Suppressor macrophage (primary cell): ENCODE measurements at regions not wholly inside any gene's neighbourhood (a gene's known extent, or its start where the extent isn't known, plus 50 kb on each side); places are given as distances from the start of the nearest gene placed in this dataset.
"Not testable (repeated sequence)": the region's sequence is repeated elsewhere in the genome, so short reads cannot be mapped to it uniquely, and the experiment has no call there.

Experiments
- DNase-seq, 4 experiments: peaks; one replicate each; pipeline ENCODE4 v3.0.0-alpha.2; 2020 to 2022

DNA sequence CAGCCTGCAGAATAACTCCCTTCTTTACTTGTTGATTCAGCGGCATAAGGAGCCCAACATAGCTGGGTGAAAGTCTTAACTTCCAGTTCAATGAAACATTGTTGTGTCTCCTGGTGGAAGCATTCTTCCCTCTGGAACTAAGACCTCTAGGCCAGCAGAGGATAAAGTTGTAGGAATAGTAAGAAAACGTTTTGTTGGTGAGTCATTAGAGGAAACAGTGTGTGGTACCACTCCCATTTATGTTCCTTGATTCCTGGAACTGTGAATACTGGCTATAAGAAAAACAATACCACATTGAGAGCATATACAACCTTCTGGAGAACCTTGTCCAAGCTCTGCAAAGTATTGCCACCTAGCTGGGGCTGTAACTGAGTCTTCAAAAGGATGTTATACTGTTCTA, 737.4 kb upstream of the ZP4 start:
- no peak for DNase-seq

DNA sequence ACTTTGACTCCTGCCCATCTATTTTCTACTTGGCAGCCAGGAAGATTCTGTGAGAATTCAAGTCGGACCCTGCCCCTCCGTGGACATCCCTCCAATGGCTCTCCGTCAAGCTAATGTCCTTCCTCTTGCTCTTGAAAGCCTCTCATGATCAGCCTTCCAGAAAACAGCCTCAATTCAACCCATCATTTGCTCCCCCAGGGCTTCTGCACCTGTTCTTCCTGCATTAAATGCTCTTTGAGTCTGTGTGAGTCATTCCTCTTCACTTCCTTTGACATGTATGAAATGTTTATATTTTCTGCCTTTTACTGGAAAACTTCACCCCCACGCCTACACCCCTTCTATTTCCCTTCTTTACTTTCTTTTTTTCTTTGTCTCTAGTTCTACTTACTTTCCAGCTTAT, 734.1 kb upstream of the ZP4 start:
- DNase-seq = no peak

DNA sequence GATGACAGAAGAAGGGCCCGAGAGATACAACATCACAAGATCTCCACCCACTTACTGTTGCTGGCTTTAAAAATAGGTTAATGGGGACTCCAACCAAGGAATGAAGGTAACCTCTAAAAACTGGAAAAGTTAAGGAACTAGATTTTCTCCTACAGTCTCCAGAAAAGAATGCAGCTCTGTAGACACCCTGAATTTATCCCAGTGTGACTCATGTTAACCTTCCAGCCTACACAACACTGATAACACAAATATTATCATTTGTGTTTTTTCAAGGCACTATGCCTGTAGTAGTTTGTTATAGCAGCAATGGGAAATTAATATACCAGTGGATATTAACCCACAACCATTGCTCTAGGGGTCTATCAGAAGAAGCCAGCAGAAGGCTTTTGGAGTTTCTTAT, 730.7 kb upstream of the ZP4 start:
- no peak for DNase-seq

DNA sequence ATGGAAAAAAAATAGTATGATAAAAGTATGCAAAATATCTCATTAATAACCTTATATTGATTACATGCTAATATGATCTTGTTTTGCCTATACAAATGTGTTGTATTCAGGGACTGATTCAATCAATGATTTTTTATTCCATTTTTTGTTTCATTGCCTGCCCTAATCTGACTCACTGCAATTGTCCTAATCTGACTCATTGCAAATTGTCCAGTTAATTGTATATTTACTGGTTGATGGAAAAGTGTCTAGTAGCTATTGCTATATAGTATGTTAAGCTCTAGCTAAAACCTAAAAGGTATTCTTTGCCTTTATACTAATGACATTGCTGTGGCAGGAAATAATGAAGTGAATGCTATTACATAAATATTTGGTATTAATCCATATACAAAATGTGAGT, 728.9 kb upstream of the ZP4 start:
- DNase-seq = no peak

DNA sequence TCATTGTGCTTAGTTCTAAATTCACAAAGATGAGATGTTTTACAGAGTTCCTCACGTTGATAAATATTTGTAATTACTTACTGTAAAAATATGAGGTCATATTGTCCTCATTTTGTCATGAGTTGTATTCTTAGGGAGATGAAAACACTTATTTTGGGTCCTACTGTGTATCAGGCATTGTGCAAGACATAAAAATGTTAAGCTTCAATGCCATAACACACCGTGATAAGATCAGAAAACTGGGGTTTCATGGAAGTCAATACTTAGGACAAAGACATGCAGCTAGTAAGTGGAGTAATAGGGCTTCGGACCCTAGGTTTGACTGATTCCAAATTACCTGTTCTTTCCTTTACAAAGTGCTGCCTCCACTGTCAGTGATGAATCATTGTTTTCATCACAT, 720.7 kb upstream of the ZP4 start:
- no peak for DNase-seq

DNA sequence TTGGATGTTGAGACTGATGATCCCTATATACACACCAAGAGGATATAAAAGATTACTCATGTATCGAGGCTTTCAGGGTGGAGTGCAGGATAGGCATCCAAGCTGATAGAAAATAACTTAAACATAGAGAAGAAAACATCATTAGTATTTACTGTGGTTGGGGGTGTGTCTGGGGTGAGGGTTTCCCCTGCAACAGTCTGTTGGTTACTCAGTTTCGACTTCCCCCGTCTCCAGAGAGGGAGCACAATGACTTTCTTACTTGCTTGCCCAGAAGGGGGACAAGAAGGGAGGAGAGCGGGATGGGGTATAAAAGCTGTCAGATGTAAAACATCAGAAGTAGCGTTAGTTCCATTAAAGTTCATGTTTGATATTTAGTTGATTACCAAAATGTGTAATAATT, 717.4 kb upstream of the ZP4 start:
- DNase-seq = no peak

DNA sequence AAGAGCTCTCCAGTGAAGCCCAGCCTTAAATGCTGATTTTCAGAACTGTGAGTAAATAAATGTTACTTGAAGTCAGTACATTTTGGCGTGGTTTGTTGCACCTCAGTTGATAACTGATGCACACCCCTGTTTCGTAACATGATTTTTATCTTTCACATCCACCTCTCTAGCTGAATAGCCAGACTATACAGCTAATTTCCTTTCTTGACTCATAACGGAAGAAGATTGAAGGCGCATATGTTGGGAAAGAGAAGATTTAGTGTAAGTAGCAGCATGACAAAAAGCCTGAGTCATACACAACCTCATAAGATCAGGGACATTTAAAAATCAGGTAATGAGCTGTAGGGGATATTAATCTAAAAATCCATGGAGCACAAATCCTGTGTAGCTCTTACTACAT, 716.2 kb upstream of the ZP4 start:
- peak in 3 of 4 experiments; percentile 1 to 53 (median 47) for DNase-seq

DNA sequence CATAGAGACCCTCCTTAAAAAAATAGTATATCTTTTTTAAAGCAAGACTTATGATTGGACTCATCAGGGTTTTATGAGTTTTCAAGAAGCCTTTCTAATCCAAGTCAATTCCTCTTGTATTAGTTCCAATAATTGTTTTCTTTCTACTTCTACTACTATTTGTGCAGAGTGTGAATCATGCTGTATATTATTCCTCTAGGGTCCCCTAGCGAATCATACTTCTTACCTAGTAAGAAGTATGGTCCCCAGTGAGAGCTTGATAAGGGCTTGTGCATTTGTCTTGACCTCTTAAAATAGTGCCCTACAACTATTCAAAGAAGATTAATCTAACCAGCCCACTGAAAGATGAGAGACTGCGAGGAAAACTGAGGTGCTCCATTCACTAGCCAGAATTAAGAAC, 715.7 kb upstream of the ZP4 start:
- no peak for DNase-seq

DNA sequence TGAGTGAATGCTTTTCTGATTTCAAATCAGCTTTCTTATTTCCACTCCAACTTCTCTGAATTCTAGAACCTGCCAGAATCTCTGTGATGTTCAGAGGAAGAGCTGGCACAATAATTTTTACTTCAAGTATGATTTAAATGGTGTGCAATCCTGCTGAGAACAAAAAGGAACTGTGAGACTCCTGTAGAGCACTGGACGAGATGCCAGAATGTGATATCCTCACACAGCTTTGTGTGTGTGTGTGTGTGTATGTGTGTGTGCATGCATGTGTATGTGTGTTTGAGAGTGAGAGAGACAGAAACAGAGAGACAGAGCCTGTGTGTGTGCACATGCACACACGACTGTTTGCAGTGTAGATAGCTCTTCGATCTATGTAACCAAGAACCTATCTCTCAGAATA, 713.6 kb upstream of the ZP4 start:
- DNase-seq = no peak

DNA sequence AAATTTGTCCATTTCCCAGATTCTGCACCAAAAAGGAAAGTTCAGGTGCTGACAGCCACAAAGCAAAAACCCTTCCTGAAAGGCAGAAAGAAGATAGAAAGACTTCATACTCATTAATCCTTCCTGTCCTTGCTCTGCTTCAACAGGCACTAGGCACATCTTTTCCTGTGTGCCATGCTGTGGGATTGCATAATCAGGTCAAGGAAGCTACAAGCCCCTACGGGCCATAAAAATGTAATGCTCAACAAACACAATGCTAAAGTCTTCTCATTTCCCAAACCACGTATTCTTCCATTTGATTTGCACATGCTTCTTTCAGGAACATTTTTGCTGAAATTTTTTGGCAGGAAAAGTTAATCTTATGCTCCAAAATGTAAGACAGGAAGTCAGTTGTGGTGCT, 710.9 kb upstream of the ZP4 start:
- not testable (repeated sequence) for DNase-seq

DNA sequence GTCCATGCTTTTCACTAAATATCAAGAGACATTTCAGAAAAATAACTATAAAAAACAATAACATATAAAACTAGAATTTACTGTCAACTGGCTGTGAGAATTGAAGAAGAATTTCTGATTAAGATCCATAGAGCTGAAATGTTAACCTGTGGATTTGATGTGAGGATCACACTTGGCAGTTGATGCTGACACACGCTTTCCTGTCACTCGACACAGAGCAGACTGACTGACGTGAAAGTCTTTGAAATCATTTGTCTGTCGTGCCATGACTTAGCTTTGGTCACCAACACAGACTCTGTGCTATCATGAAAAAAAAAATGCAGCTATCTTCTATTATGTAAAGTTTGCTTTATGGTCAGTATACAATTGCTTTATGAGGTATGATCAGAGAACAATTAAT, 706.0 kb upstream of the ZP4 start:
- no peak for DNase-seq

DNA sequence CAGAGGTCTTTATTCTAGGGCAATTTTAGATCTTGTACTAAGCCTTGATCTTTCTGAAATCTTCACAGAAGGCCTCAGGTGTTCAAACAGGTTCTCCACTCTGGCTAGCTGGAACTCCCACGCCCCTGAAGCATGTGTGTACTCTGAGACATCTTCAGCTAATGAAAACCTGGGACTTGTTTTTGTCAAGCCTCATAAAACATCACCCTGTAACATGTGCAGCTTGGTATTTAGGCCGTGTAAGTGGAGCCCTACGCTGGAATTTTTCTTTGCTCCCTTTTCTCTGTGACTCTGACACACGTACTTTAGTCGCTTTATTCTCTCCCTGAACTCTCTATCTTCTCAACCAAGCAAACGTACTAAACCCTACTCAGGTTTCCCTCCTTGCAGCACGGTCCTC, 701.9 kb upstream of the ZP4 start:
- no peak for DNase-seq

DNA sequence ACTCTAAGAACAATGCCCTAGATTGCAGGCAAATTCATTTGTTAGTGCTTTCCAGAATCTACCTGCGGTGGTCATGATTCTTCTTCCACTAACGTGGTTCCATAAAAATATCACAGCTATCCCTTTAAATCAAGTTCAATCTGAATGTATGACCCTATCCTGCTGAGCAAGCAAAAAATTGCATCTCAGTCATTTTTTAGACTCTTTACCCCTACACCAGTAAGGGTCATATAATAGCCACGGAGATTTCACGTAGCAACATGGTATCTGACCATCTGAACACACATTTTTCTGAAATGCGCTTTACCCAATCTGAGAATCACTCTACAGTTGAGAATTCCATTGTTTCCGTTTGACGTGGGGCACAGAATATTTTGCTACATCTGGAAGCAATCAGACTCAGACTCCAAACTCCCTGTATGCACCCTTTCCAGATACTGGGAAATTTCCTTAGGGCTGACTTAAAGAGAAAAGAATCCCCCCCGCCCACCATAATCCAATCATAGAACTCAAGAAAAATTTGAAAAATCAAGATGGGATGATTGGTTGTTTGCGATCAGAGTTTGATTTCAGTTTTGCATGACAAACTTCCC, 699.2 kb upstream of the ZP4 start:
- DNase-seq = no peak

DNA sequence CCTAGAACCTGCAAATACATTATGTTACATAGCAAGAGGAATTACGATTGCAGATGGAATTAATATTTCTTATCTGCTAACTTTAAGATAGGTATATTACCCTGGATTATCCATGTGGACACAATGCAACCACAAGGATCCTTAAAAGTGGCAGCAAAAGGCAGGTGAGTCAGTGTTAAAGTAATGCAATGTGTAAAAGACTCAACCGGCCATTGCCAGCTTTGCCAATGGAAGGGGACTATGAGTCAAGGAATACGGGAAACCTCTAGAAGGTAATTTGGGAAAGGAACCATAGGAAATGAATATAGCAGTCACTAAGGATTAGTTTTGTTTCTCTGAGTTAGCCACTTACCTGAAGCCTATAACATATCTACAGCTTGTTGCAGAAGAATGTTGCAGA, 692.1 kb upstream of the ZP4 start:
- no peak for DNase-seq

DNA sequence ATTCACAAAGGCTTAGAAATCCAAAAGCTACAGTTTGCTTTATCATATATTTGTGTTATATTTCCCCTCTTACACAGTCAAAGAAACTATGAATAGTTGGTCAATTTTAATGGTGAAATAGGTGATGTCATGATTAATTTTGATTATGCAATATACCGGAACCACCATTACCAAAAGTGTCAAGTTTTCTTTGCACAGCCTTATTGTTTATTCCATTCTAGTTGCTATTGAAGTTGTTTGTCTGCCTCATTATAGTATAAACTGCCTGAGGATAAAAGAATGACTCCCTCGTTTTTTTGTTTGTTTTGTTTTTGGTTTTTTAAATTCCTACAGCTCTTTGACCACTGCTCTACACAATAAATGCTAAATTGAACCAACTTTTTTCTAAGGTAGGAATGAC, 690.6 kb upstream of the ZP4 start:
- DNase-seq = no peak

DNA sequence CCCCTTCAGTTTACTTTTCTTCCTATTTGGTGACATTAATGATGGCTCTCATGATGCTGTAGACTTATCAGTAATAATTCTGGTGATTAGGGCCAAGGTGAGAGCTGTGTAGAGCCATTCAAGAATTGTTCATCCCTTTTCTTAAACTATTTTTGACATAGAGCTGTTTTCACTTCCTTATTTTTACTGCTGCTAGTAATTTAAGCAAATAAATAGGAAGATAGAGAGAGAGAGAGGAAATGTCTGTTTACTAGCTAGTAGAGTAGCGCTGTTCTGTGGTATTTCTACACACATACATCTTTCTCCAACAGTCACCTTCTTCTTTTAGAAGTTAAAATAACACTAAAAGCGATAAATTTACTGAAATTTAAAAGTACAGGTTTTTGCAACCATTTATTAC, 678.0 kb upstream of the ZP4 start:
- DNase-seq = peak in 2 of 4 experiments; percentile 29 to 48

DNA sequence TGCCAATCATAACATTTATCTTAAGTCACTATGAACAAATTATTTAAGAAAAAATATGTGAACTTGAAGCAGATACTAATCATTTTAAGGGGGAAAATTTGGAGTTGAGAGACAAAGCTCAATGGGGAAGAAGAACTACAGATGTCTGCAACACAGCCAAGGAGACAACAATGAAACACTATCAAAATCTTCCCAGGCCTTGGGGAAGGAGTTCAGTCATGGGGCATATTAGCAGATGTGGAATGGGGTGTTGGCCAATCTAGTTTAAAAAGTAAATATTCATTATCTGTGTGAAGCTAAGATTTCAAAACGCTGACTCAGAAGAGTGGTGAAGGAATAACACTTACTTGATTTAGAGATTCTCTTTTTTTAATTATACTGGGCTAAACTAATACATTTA, 671.6 kb upstream of the ZP4 start:
- DNase-seq = no peak

DNA sequence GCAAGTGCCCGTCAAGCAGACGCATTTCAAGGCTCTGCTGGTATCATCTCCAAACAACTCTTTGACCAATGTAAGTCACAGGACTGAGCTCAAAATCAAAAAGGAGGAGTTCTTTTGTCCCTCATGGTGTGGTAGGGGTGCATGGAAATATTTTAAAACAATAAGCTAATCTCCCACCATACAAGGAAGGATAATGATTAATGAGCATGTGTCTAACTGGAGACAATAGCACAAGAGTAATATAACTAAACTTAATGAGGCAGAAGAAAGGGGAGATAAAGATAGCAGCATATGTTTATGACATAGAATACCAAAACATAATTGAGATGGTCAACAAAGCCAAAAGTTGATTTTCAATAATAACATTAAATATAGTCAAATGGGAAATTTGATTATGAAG, 668.0 kb upstream of the ZP4 start:
- DNase-seq = no peak

DNA sequence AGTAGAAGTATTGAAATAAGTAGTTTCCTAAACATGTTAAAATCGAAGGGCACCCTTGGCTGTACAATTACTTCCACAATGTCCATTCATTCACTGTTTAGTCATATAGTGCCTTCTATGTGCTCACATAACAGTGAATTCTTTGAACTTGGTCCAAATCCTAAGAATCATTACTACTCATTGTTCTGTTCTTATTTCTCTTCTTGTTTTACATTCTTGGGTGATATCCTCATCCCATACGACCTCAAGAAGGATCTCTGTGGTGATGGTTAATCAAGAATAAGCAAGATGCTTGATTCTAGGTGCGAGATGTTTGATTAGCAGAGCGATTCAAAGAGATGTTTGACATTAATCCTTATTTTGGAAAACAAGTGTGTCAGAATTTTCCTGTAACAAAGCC, 667.4 kb upstream of the ZP4 start:
- DNase-seq = no peak

DNA sequence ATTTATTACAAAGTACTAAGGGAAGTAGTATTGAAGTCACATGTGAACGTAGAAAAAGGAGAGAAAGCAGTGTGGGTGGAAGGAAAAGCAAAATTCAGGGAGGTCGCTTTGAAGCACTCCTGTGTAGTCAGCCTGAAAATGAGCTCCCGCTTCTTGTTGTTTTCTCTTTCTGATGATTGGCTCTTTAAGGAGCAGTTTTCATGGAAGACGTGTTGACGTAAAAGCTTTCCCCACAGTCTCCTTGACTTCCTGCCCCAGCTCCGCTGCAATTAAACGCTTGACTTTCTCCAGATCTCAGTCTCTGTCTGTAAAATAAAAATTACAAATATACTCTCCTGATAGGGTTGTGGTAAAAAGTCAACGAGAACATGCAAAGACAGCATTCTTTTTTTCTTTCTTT, 661.5 kb upstream of the ZP4 start:
- no peak for DNase-seq

DNA sequence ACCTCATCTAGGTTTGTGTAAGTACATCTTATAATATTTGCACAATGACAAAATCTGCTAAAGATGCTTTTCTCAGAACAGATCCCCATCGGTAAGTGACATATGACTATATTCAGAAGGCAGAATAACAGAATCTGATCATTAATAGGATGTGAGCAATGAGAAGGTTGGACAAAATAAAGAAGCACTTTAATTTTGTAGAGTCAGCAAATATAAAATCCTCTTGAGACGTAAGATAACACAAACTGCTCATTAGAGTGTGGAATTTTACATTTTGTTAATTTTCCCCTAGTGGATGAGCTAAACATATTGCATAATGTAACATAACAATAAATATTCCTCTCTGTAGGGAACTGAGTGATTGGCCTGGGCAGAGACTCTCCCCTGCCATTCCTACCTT, 658.4 kb upstream of the ZP4 start:
- no peak for DNase-seq

DNA sequence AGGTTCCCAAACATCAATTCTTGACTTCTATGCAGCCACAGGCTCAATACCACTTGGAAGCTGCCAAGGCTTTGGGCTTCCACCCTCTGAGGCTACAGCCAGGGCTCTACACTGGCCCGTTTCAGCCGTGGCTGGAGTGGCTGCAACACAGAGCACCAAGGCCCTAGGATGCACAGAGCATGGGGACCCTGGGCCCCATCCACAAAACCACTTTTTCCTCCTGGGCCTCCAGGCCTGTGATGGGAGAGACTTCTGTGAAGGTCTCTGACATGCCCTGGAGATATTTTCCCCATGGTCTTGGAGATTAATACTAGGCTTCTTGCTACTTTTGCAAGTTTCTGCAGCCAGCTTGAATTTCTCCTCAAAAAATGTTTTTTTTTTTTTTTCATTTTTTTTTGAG, 655.4 kb upstream of the ZP4 start:
- DNase-seq = no peak

DNA sequence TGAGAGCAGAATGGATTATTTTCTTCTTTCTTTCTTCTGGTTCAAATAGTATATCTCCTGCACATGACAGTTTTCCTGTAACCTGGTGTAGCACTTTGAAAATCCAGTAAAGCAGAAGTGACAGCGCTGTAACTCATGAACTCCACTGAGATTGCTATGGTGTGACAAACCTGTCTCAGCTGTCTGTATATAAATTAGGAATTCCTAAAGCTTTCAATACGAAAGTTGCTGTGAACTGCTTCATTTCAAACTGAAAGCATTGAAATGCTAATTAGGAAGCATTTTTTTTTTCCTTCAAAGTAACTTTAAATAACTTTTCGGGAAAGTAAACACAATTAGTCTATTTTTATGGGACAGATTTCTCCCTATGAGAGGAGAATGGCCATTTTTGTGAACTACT, 646.9 kb upstream of the ZP4 start:
- DNase-seq = no peak

DNA sequence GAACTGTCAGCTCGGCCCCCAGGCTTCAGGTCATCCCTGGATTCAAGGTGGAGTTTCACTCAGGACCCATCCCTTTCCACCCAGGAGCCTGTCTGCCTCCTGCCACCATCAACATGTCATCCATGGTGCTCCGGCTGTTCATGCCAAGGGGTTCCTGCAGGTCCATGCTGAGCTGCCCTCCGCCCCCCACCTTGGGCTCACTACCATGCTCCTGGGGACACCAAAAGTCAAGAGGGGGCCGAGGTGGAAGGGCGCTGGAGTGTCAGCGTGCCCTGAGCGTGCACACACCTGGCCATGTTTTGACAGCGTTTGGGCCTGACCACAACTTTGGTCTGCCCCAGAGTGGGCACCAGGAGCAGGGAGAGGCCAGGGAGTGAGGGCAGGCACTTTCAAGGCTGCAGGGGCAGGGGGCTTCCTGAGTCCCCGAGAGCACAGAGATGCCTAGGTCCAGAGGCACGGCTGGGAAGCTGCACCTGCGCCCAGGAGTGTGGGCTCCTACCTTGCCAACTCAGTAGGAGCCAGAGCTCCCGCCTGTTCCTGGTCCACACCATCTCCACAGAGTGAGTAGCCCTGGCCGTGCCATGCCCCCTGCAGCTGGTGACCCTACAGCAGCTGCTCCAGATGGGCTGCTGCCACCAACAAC, 639.6 kb upstream of the ZP4 start:
- no peak for DNase-seq

DNA sequence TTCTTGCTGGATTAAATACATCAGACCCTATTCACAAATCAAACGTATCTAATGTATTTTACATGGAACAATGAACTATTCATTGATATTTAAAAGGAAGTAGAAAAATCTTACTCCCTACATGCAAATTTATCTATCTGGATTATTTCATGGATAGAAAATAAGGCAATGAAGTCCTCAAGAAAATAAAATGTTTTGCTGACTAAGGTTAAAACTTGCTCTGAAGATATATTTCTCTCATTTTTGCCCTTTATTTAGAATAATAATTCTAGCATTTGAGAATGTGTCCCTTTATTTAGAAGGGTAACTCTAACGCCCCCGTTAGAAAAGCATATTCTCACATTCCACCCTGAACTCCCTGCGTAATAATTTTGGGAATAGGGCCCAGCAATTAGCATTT, 627.0 kb upstream of the ZP4 start:
- no peak for DNase-seq
